Fibroblast of skin of scalp (primary cell): ENCODE measurements at regions not wholly inside any gene's neighbourhood (a gene's known extent, or its start where the extent isn't known, plus 50 kb on each side); places are given as distances from the start of the nearest gene placed in this dataset.

Experiments
- DNase-seq: peaks from one replicate; pipeline ENCODE4 v3.0.0-alpha.2; 2013

GRCh38 chr5:171688696-171689495 is 96.7 kb upstream of the SMIM23 start:
- DNase-seq = no peak

- DNase-seq = no peak
Observed at GRCh38 chr5:171689853-171690417, 95.7 kb upstream of the SMIM23 start.

- DNase-seq = no peak
Observed at GRCh38 chr5:171692107-171692506, 93.5 kb upstream of the SMIM23 start.

GRCh38 chr5:171692936-171693335 is 92.7 kb upstream of the SMIM23 start:
- DNase-seq = no peak

- no peak for DNase-seq
Observed at GRCh38 chr5:171693412-171693811, 92.2 kb upstream of the SMIM23 start.

- DNase-seq = no peak
Observed at GRCh38 chr5:171695804-171696203, 89.8 kb upstream of the SMIM23 start.

- no peak for DNase-seq
Observed at GRCh38 chr5:171697221-171698102, 88.2 kb upstream of the SMIM23 start.

- peak; percentile 27 for DNase-seq
Observed at GRCh38 chr5:171700318-171700912, 85.2 kb upstream of the SMIM23 start.

GRCh38 chr5:171701100-171701541 is 84.5 kb upstream of the SMIM23 start:
- DNase-seq = no peak

- DNase-seq = no peak
Observed at GRCh38 chr5:171702135-171702770, 83.4 kb upstream of the SMIM23 start.

- no peak for DNase-seq
Observed at GRCh38 chr5:171703146-171703545, 82.5 kb upstream of the SMIM23 start.

GRCh38 chr5:171705036-171705435 is 80.6 kb upstream of the SMIM23 start:
- no peak for DNase-seq

- no peak for DNase-seq
Observed at GRCh38 chr5:171705830-171706468, 79.7 kb upstream of the SMIM23 start.

- no peak for DNase-seq
Observed at GRCh38 chr5:171706736-171707441, 78.7 kb upstream of the SMIM23 start.

- DNase-seq = no peak
Observed at GRCh38 chr5:171707442-171707792, 78.2 kb upstream of the SMIM23 start.

- DNase-seq = no peak
Observed at GRCh38 chr5:171709930-171710329, 75.7 kb upstream of the SMIM23 start.

- DNase-seq = no peak
Observed at GRCh38 chr5:171710451-171711024, 75.1 kb upstream of the SMIM23 start.

- no peak for DNase-seq
Observed at GRCh38 chr5:171711571-171711970, 74.0 kb upstream of the SMIM23 start.

GRCh38 chr5:171712616-171713015 is 73.0 kb upstream of the SMIM23 start:
- DNase-seq = no peak

- DNase-seq = no peak
Observed at GRCh38 chr5:171713152-171713551, 72.5 kb upstream of the SMIM23 start.

GRCh38 chr5:171714261-171714660 is 71.4 kb upstream of the SMIM23 start:
- no peak for DNase-seq
